Dermis microvascular lymphatic vessel endothelial cell (primary cell): ENCODE measurements at regions not wholly inside any gene's neighbourhood (a gene's known extent, or its start where the extent isn't known, plus 50 kb on each side); places are given as distances from the start of the nearest gene placed in this dataset.
"Not testable (repeated sequence)": the region's sequence is repeated elsewhere in the genome, so short reads cannot be mapped to it uniquely, and the experiment has no call there.

ENCODE experiments used
- DNase-seq, 2 donors: peaks; one replicate each; pipeline versions ENCODE4 v3.0.0 to v3.0.0-alpha.2; 2010; ENCODE audit warnings: low read depth in 2 of 2

DNA sequence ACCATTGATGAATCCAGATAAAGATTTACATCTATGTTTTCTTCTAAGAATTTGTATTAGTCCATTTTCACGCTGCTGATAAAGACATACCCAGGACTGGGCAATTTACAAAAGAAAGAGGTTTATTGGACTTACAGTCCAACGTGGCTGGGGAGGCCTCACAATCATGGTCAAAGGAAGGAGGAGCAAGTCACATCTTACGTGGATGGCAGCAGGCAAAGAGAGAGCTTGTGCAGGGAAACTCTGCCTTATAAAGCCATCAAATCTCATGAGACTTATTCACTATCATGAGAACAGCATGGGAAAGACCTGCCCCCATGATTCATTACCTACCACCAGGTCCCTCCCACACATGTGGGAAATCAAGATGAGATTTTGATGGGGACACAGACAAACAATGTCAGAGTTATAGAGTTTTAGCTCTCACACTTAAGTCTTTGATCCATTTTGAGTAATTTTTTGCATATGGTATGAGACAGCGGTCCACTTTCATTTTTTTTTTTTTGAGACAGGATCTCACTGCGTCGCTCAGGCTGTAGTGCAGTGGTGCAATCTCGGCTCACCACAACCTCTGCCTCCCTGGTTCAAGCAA lies 53.5 kb upstream of the JADE2 start:
- DNase-seq = not testable (repeated sequence)

GRCh38 chr5:134468921-134469400 lies 56.5 kb upstream of the JADE2 start:
- no peak for DNase-seq

DNA sequence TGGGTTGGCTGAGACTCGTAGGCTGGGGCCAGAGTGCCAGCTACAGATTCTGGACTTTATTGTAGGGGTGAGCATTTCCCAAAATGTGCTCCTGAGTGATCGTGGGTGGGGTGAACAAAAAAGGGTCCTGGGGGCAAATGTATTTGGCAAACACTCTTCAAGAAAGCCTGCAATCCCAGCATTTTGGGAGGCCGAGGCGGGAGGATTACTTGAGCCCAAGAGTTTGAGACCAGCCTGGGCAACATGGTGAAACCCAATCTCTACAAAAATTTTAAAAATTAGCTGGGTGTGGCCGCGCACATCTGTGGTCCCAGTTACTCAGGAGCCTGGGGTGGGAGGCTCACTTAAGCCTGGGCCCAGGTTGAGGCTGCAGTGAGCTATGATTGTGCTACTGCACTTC lies 55.5 kb upstream of the CDKN2AIPNL start:
- DNase-seq = no peak

- peak; percentile 78 to 89 for DNase-seq
These were observed 54.8 kb upstream of the CDKN2AIPNL start for GRCh38 chr5:134466241-134467069.

GRCh38 chr5:134465816-134466240 lies 54.1 kb upstream of the CDKN2AIPNL start:
- DNase-seq = peak; percentile 72 to 93

DNA sequence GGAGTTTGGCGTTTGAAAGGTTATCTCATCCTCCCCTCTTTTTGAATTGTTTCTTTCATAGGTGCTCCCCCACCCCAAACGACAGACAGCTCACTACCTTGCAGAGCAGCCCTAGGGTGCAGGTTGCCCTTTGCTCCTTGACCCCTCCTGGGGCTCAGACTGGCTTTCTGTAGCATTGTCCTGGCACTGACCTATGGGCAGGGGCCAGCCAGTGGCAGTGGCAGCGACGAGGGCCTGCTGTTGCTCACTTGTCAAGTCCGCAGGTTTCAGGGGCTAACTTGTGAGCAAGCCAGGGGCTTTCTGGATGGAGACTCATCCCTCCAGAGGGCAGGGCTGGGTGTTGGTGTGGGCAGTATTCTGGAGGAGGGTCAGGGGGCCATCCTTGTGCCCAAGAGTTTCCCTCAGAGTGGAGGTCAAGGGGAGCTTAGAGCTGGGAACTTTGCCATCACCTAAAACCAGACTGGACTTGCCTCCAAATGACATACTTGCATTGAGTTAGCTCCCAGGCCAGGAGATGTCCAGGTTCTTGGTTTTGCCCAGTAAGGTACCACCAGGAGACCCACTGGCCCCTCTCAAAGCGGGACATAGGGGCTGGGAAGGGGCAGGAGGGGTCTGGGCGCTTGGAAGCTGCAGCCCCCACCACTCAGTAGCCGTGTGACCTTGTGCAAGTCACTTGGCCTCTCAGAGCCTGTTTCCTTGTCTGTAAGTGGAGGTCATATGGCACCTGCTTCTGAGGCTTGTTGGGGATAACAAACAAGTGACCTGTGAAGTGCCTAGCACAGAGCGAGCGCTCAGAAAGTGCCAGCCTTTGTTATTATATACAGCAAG lies 53.5 kb upstream of the CDKN2AIPNL start:
- no peak for DNase-seq

DNA sequence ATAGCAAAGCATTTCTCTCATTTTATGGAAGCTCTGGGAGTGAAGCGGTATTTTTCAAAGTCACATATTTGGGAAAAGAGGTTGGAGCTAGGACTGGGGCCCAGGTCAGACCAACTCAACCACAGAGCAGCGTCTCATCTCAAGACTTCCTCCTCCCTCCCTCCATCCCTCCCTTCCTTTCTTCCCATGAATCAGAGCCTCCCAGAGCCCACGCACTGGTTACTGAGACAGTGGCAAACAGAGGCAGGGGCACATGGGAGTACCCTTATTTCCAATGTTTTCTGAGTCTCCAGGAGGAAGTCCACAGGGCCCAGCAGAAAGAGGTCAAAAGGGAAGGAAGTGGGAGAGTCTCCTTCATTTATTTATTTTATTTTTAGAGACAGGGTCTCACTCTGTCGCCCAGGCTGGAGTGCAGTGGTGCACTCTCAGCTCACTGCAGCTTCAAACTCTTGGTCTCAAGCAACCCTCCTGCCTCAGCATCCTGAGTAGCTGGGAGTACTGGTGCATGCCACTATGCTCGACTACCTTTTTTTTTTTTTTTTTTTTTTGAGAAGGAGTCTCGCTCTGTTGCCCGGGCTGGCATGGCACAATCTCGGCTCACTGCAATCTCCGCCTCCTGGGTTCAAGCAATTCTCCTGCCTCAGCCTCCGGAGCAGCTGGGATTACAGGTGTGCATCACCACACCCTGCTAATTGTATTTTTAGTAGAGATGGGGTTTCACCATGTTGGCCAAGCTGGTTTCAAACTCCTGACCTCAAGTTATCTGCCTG lies 52.5 kb upstream of the CDKN2AIPNL start:
- DNase-seq = no peak

GRCh38 chr5:134463176-134463720 lies 51.6 kb upstream of the CDKN2AIPNL start:
- no peak for DNase-seq

- no peak for DNase-seq
These were observed 51.1 kb upstream of the CDKN2AIPNL start for GRCh38 chr5:134462761-134463160.

GRCh38 chr5:134462047-134462575 lies 50.4 kb upstream of the CDKN2AIPNL start:
- DNase-seq = no peak
